Endodermal cell (in vitro differentiated cells): ENCODE measurements at regions not wholly inside any gene's neighbourhood (a gene's known extent, or its start where the extent isn't known, plus 50 kb on each side); places are given as distances from the start of the nearest gene placed in this dataset.

ENCODE experiments used
- DNase-seq: peaks from one replicate; pipeline ENCODE4 v3.0.0-alpha.2; 2017
- H3K27ac ChIP-seq: 2 replicates; pipeline ENCODE4 v1.5.1; 2013; ENCODE audit warnings: mild to moderate bottlenecking, low read depth, low read length, moderate library complexity
- H3K27me3 ChIP-seq: 2 replicates; pipeline ENCODE4 v1.6.1; 2013; ENCODE audit warnings: mild to moderate bottlenecking, low read length, moderate library complexity; ENCODE audit not compliant: insufficient read depth, control insufficient read depth, poor library complexity, severe bottlenecking
- H3K36me3 ChIP-seq: 2 replicates; pipeline ENCODE4 v1.7.0; 2013; ENCODE audit warnings: mild to moderate bottlenecking, low read length, moderate library complexity; ENCODE audit not compliant: control insufficient read depth, insufficient read depth
- H3K4me1 ChIP-seq: one replicate; pipeline ENCODE4 v1.7.0; 2013; ENCODE audit warnings: low read length; ENCODE audit not compliant: control insufficient read depth, insufficient read depth
- H3K4me3 ChIP-seq: 2 replicates; pipeline ENCODE4 v1.5.1; 2013; ENCODE audit warnings: mild to moderate bottlenecking, low read length, moderate library complexity
- H3K9ac ChIP-seq: 2 replicates; pipeline ENCODE4 v1.6.1; 2013; ENCODE audit warnings: mild to moderate bottlenecking, low read length, moderate library complexity; ENCODE audit not compliant: poor library complexity, severe bottlenecking; ENCODE audit errors: extremely low read depth
- H3K9me3 ChIP-seq: 2 replicates; pipeline ENCODE4 v1.6.1; 2013; ENCODE audit warnings: mild to moderate bottlenecking, low read length, moderate library complexity; ENCODE audit not compliant: control insufficient read depth
- H3K27ac Mint-ChIP-seq: 2 replicates; pipeline ENCODE4 v1.8.0; 2020; ENCODE audit warnings: mixed read lengths
- H3K27me3 Mint-ChIP-seq: 2 replicates; pipeline ENCODE4 v1.8.0; 2021; ENCODE audit warnings: mild to moderate bottlenecking, mixed read lengths; ENCODE audit not compliant: insufficient read depth
- H3K36me3 Mint-ChIP-seq: 2 replicates; pipeline ENCODE4 v1.8.0; 2020; ENCODE audit warnings: low read depth, mixed read lengths
- H3K4me1 Mint-ChIP-seq: 2 replicates; pipeline ENCODE4 v1.8.0; 2020; ENCODE audit warnings: mixed read lengths
- H3K4me3 Mint-ChIP-seq: 2 replicates; pipeline ENCODE4 v1.8.0; 2020; ENCODE audit warnings: mild to moderate bottlenecking, moderate library complexity, mixed read lengths
- H3K9me3 Mint-ChIP-seq: 2 replicates; pipeline ENCODE4 v1.8.0; 2020; ENCODE audit warnings: mild to moderate bottlenecking, mixed read lengths
- CTCF ChIP-seq: fragments of 200-600 bp; sonication (generic); conservative IDR thresholded peaks from 2 replicates; pipeline ENCODE4 v1.5.0; 2021; ENCODE audit warnings: antibody characterized with exemption, mild to moderate bottlenecking
- WGBS, 2 experiments: methylation state at CpG; one replicate each; pipeline versions ENCODE4 v1.1.5 to v1.1.7; 2013; ENCODE audit warnings: missing lambda C conversion rate in 2 of 2, mixed read lengths in 1 of 2; ENCODE audit not compliant: insufficient coverage in 1 of 2, insufficient read length in 1 of 2; 5-methylcytosine and 5-hydroxymethylcytosine counted together

GRCh38 chr16:6531067-6531466, 801.6 kb upstream of the RBFOX1 start:
- no peaks in the 10 kb centered on the region for H3K4me1 Mint-ChIP-seq
- no peaks in the 10 kb centered on the region for H3K36me3 Mint-ChIP-seq
- TF ChIP-seq CTCF = no peak
- H3K9me3 ChIP-seq = no peaks in the 10 kb centered on the region
- 92 to 96% methylated on average over 3 of the region's 3 CpGs for WGBS, 2 experiments
- H3K9me3 Mint-ChIP-seq = no peaks in the 10 kb centered on the region
- H3K9ac ChIP-seq = no peak overlapping the region
- no peak for DNase-seq
- no peak overlapping the region for H3K4me3 ChIP-seq
- H3K36me3 ChIP-seq = no peaks in the 10 kb centered on the region
- H3K27me3 ChIP-seq = no peaks in the 10 kb centered on the region
- no peaks in the 10 kb centered on the region for H3K4me1 ChIP-seq
- H3K27ac Mint-ChIP-seq = no peak overlapping the region
- no peak overlapping the region for H3K27ac ChIP-seq
- no peaks in the 10 kb centered on the region for H3K27me3 Mint-ChIP-seq
- H3K4me3 Mint-ChIP-seq = no peak overlapping the region

- no peak overlapping the region for H3K27ac ChIP-seq
- H3K27me3 Mint-ChIP-seq = peaks cover 2% of the 10 kb centered on the region
- DNase-seq = no peak
- no peaks in the 10 kb centered on the region for H3K27me3 ChIP-seq
- TF ChIP-seq CTCF = no peak
- H3K4me1 Mint-ChIP-seq = peaks cover under 1% of the 10 kb centered on the region
- H3K4me3 Mint-ChIP-seq = no peak overlapping the region
- no peak overlapping the region for H3K4me3 ChIP-seq
- H3K9me3 ChIP-seq = no peaks in the 10 kb centered on the region
- H3K4me1 ChIP-seq = no peaks in the 10 kb centered on the region
- H3K9me3 Mint-ChIP-seq = no peaks in the 10 kb centered on the region
- H3K27ac Mint-ChIP-seq = no peak overlapping the region
- 95% methylated on average over 2 of the region's 2 CpGs for WGBS, 2 experiments
- H3K36me3 Mint-ChIP-seq = no peaks in the 10 kb centered on the region
- H3K9ac ChIP-seq = no peak overlapping the region
- no peaks in the 10 kb centered on the region for H3K36me3 ChIP-seq
These were observed 804.4 kb upstream of the RBFOX1 start for GRCh38 chr16:6528217-6528616.

DNA sequence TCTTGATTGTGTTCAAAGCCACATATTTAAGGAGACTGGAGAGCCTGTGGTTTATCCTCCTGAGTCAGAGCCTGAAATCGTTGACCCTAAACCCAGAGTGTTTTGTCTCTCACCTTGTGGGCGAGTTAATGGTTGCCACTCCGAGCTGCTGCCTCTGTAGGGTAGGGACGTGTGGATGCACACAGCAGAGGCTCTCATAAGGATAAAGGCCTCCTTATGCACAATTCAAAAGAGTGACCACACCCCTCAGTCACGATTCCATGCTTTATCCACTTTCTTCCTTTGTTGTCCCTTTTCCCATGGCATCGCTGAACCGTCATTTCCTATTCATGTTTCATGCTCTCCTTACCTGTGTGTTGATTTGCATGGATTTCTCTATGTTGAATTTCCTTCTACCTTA, 805.0 kb upstream of the RBFOX1 start:
- WGBS, 2 experiments = 84 to 91% methylated on average over 7 of the region's 7 CpGs
- no peaks in the 10 kb centered on the region for H3K36me3 ChIP-seq
- no peaks in the 10 kb centered on the region for H3K9me3 Mint-ChIP-seq
- H3K4me3 ChIP-seq = no peak overlapping the region
- H3K27me3 Mint-ChIP-seq = peaks cover 2% of the 10 kb centered on the region
- H3K4me3 Mint-ChIP-seq = no peak overlapping the region
- no peaks in the 10 kb centered on the region for H3K4me1 ChIP-seq
- no peak for TF ChIP-seq CTCF
- H3K9ac ChIP-seq = no peak overlapping the region
- no peaks in the 10 kb centered on the region for H3K27me3 ChIP-seq
- no peak for DNase-seq
- no peak overlapping the region for H3K27ac ChIP-seq
- no peak overlapping the region for H3K27ac Mint-ChIP-seq
- peaks cover 6% of the 10 kb centered on the region for H3K4me1 Mint-ChIP-seq
- no peaks in the 10 kb centered on the region for H3K36me3 Mint-ChIP-seq
- H3K9me3 ChIP-seq = no peaks in the 10 kb centered on the region
